Gastroesophageal sphincter (tissue), 2 donors: ENCODE measurements at regions not wholly inside any gene's neighbourhood (a gene's known extent, or its start where the extent isn't known, plus 50 kb on each side); places are given as distances from the start of the nearest gene placed in this dataset.

Source experiments
- POLR2A ChIP-seq, 2 donors: fragments of 450-650 bp; IDR thresholded peaks; one replicate each; pipeline ENCODE4 v1.6.1; 2017; ENCODE audit warnings: antibody characterized with exemption in 2 of 2, mild to moderate bottlenecking in 2 of 2, moderate library complexity in 1 of 2
- POLR2AphosphoS5 ChIP-seq: sonication (generic); formaldehyde crosslinking; IDR thresholded peaks from one replicate; pipeline ENCODE4 v1.6.1; 2017; ENCODE audit warnings: antibody characterized with exemption

- TF ChIP-seq POLR2AphosphoS5 = no peak
- no peak for TF ChIP-seq POLR2A (IDR thresholded peaks at IDR 0.05)
These were observed 84.4 kb upstream of the STC2 start for GRCh38 chr5:173412566-173412965.
